DOHH2 (cell line): ENCODE measurements at regions not wholly inside any gene's neighbourhood (a gene's known extent, or its start where the extent isn't known, plus 50 kb on each side); places are given as distances from the start of the nearest gene placed in this dataset.

Experiments used
- EZH2phosphoT487 ChIP-seq: fragments of 200-600 bp; sonication (generic); IDR thresholded peaks from 2 replicates; pipeline ENCODE4 v1.6.1; 2017; ENCODE audit warnings: borderline replicate concordance, mild to moderate bottlenecking, antibody characterized with exemption, low read length, moderate library complexity, mixed read lengths
- TF ChIP-seq, protein P1 (sequence below): fragments of 200-600 bp; sonication (generic); IDR thresholded peaks from one replicate; pipeline ENCODE4 v1.5.1; 2014; ENCODE audit warnings: antibody characterized with exemption, mild to moderate bottlenecking, low read depth, low read length; ENCODE audit not compliant: poor library complexity, severe bottlenecking

- no peak for TF ChIP-seq EZH2phosphoT487
- TF ChIP-seq, protein P1, sequence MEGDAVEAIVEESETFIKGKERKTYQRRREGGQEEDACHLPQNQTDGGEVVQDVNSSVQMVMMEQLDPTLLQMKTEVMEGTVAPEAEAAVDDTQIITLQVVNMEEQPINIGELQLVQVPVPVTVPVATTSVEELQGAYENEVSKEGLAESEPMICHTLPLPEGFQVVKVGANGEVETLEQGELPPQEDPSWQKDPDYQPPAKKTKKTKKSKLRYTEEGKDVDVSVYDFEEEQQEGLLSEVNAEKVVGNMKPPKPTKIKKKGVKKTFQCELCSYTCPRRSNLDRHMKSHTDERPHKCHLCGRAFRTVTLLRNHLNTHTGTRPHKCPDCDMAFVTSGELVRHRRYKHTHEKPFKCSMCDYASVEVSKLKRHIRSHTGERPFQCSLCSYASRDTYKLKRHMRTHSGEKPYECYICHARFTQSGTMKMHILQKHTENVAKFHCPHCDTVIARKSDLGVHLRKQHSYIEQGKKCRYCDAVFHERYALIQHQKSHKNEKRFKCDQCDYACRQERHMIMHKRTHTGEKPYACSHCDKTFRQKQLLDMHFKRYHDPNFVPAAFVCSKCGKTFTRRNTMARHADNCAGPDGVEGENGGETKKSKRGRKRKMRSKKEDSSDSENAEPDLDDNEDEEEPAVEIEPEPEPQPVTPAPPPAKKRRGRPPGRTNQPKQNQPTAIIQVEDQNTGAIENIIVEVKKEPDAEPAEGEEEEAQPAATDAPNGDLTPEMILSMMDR: no peak
Measured at GRCh38 chr11:103727262-103727661, 309.2 kb upstream of the DDI1 start.
